ENCODE measurements at regions not wholly inside any gene's neighbourhood (a gene's known extent, or its start where the extent isn't known, plus 50 kb on each side); places are given as distances from the start of the nearest gene placed in this dataset.

DNA sequence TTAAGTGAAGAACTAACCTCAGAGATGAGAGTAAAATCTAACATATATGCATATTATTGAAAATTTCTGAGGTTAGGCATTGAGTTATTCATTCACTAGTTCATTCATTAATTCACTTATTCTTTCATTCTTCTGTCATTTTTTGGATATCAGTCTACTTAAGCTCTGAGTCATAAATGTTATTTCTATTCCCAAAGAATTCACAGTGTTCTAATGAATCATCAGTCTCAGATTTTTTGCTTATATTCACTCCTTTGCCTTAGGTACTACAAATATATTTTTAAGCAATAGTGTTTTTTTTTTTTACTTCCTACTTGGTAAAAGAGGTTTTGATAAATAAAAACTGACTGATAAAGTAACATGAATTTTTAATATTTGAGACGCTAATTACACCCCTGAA, 95.2 kb upstream of the DKK2 start:
- Histone ChIP-seq H3K27me3 (no peaks in the 10 kb centered on the region), H3K4me1 (no peaks in the 10 kb centered on the region), H3K36me3 (no peaks in the 10 kb centered on the region), H3K4me3 (no peak overlapping the region), H3K27ac (no peak overlapping the region), H3K9me3 (no peaks in the 10 kb centered on the region)
- DNase-seq = no peak
- intact Hi-C loops (cut with DNase I; ENCODE audit: low total_unique reads) (no loop called here), in situ Hi-C loops (cut with MboI; ENCODE audit: low sequenced_read_pairs in 4 of 4) (no loop called here)
- TF ChIP-seq, protein P1, sequence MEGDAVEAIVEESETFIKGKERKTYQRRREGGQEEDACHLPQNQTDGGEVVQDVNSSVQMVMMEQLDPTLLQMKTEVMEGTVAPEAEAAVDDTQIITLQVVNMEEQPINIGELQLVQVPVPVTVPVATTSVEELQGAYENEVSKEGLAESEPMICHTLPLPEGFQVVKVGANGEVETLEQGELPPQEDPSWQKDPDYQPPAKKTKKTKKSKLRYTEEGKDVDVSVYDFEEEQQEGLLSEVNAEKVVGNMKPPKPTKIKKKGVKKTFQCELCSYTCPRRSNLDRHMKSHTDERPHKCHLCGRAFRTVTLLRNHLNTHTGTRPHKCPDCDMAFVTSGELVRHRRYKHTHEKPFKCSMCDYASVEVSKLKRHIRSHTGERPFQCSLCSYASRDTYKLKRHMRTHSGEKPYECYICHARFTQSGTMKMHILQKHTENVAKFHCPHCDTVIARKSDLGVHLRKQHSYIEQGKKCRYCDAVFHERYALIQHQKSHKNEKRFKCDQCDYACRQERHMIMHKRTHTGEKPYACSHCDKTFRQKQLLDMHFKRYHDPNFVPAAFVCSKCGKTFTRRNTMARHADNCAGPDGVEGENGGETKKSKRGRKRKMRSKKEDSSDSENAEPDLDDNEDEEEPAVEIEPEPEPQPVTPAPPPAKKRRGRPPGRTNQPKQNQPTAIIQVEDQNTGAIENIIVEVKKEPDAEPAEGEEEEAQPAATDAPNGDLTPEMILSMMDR (IDR thresholded peaks at IDR 0.05 in 4 of 5, conservative IDR thresholded peaks at IDR 0.05 in 1 of 5) = no peak
- no peak for TF ChIP-seq POLR2A (IDR thresholded peaks at IDR 0.05)
- no peak for ATAC-seq

DNA sequence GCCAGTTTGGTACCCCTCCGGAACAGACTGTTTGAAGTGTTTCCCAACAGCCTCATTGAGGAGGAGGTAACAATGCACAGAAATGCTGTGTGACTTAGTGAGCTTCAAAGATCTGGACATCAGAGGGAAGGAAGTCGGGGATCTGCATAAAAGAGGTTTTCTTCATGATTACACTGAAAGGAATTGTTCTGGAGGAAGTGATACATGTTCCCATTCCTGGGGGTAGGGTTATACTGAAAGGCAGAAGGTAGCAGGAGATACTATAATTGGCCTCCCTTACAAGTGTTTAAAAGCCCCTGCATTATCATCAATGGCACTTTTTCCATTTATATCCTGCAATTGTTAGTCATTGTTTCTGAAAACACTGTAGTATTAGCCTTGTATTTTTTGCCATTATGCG, 94.0 kb upstream of the DKK2 start:
- Histone ChIP-seq H3K9me3 (no peaks in the 10 kb centered on the region), H3K27me3 (no peaks in the 10 kb centered on the region), H3K4me3 (no peak overlapping the region), H3K4me1 (no peaks in the 10 kb centered on the region), H3K36me3 (no peaks in the 10 kb centered on the region), H3K27ac (no peak overlapping the region)
- no peak for TF ChIP-seq POLR2A (IDR thresholded peaks at IDR 0.05)
- TF ChIP-seq, protein P1 (IDR thresholded peaks at IDR 0.05 in 4 of 5, conservative IDR thresholded peaks at IDR 0.05 in 1 of 5) = no peak
- intact Hi-C loops (cut with DNase I; ENCODE audit: low total_unique reads) (no loop called here), in situ Hi-C loops (cut with MboI; ENCODE audit: low sequenced_read_pairs in 4 of 4) (no loop called here)
- DNase-seq (no peak), ATAC-seq (no peak)

DNA sequence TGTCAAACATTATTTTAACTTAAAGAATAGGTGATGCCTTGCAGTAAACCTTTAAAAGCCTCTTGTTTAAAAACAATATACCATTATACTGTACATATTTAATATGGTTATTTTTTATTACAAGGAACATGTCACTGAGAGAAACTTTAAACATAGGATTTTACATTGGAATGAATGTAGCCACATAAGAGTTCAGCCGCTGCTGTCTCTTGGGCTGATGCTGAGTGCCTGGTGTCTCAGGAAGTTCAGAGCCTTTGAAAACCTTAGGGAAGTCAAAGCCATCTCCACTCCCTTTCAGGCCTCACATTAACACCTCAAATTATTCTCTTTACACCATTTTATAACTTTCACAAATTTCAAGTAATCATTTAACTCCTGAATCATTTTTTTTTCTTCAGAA, 93.5 kb upstream of the DKK2 start:
- Histone ChIP-seq H3K4me3 (no peak overlapping the region), H3K4me1 (no peaks in the 10 kb centered on the region), H3K27me3 (no peaks in the 10 kb centered on the region), H3K9me3 (no peaks in the 10 kb centered on the region), H3K36me3 (no peaks in the 10 kb centered on the region), H3K27ac (no peak overlapping the region)
- in situ Hi-C loops (cut with MboI; ENCODE audit: low sequenced_read_pairs in 4 of 4) = no loop called here
- TF ChIP-seq, protein P1 (IDR thresholded peaks at IDR 0.05 in 4 of 5, conservative IDR thresholded peaks at IDR 0.05 in 1 of 5) = no peak
- no peak for TF ChIP-seq POLR2A (IDR thresholded peaks at IDR 0.05)
- DNase-seq (no peak), ATAC-seq (no peak)
- intact Hi-C loops (cut with DNase I; ENCODE audit: low total_unique reads) = no loop called here

DNA sequence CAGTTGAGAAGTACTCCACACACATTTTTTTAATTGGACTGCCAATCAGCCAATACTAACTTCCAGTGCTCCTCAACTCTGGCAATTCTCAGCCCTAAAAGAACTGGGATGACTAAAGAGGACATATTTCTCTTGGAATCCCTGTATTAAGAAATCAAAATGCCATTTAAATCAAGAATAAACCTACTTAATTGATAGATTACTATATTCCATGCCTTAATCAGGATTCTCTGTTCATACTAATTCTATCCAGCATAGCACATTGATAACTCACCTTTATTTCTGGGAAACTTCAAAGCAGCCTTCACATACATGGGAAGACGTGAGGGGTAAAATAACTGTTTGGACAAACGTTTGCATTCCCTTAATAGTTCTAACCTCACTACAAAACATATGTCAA, 93.0 kb upstream of the DKK2 start:
- DNase-seq (no peak), ATAC-seq (no peak)
- no peaks in the 10 kb centered on the region for H3K9me3 ChIP-seq
- no peak overlapping the region for H3K27ac ChIP-seq
- H3K36me3 ChIP-seq = no peaks in the 10 kb centered on the region
- no peak for TF ChIP-seq POLR2A (IDR thresholded peaks at IDR 0.05)
- TF ChIP-seq, protein P1 (IDR thresholded peaks at IDR 0.05 in 4 of 5, conservative IDR thresholded peaks at IDR 0.05 in 1 of 5) = no peak
- H3K4me1 ChIP-seq = no peaks in the 10 kb centered on the region
- in situ Hi-C loops (cut with MboI; ENCODE audit: low sequenced_read_pairs in 4 of 4) (no loop called here), intact Hi-C loops (cut with DNase I; ENCODE audit: low total_unique reads) (no loop called here)
- H3K27me3 ChIP-seq = no peaks in the 10 kb centered on the region
- no peak overlapping the region for H3K4me3 ChIP-seq

DNA sequence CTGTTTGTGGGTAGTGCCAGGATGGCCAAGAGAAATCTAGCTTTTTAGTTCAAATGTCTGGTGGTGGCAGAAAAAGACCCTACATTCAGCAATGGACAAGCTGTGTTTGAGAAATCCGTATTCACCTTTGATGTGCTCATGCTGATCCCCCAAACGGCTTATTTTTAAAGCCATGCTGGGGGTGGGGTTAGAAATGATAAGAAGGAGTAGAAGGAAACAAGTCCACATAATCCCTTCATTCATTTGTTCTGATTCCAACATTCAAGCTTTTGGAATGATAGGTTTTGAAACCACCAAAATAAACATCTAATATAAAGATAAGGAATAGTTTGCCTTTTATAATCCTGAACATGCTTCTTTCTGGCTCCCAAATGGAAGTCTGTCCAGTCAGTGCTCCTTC, 92.0 kb upstream of the DKK2 start:
- Histone ChIP-seq H3K4me1 (no peaks in the 10 kb centered on the region), H3K36me3 (no peaks in the 10 kb centered on the region), H3K4me3 (no peak overlapping the region), H3K27ac (no peak overlapping the region), H3K9me3 (no peaks in the 10 kb centered on the region), H3K27me3 (no peaks in the 10 kb centered on the region)
- intact Hi-C loops (cut with DNase I; ENCODE audit: low total_unique reads) (no loop called here), in situ Hi-C loops (cut with MboI; ENCODE audit: low sequenced_read_pairs in 4 of 4) (no loop called here)
- ATAC-seq = no peak
- TF ChIP-seq, protein P1 (IDR thresholded peaks at IDR 0.05 in 4 of 5, conservative IDR thresholded peaks at IDR 0.05 in 1 of 5) = no peak
- no peak for TF ChIP-seq POLR2A (IDR thresholded peaks at IDR 0.05)
- no peak for DNase-seq

All from gastrocnemius medialis (tissue), 4 donors.